ENCODE measurements at regions not wholly inside any gene's neighbourhood (a gene's known extent, or its start where the extent isn't known, plus 50 kb on each side); places are given as distances from the start of the nearest gene placed in this dataset.
"Not testable (repeated sequence)": the region's sequence is repeated elsewhere in the genome, so short reads cannot be mapped to it uniquely, and the experiment has no call there.

DNA sequence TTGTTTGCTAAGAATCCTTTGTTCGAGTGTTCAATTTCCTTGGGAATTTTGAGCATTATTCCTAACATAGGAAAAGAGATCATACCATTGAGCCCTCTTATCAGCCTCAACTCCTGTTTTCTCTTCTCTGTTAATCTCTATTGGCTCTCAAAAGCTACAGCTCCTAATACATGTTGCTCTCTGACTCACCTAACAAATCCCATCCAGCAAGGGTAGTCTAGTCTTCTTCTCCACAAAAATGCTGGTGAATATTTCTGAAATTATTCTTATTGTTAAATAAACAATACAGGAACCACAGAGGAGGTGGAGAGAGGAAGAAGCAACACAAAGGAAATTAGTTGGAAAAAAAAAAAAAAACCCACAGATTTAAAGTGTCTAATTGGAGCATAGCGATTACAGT is 325.8 kb upstream of the NAALADL2 start:
- H3K27ac Mint-ChIP-seq: no peak overlapping the region
- H3K4me1 Mint-ChIP-seq: no peaks in the 10 kb centered on the region
- H3K4me3 Mint-ChIP-seq: no peak overlapping the region
- ATAC-seq (no peak), DNase-seq (ENCODE audit: low spot score in 2 of 2) (no peak)
- H3K9me3 Mint-ChIP-seq: peaks cover 17% of the 10 kb centered on the region
- H3K36me3 Mint-ChIP-seq: no peaks in the 10 kb centered on the region

DNA sequence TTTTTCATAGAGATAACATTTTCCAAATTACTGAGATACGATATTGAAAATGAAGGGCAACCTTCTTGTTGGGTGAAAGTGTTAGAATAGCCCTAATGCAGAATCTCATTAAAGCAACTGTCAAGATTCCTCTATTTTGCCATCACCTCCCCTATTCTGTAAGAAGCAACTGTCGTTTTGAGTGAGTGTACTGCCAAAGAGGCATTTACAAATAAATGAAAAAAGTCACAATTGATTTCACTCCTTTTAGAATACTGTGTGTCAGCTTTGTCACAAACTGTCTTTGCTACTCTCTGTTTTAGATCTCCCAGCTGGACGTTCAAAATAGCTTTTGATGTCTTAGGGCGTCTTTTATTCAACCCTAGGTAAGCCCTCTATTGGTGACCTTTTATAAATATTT is 322.8 kb upstream of the NAALADL2 start:
- no peak overlapping the region for H3K27ac Mint-ChIP-seq
- ATAC-seq: no peak
- no peaks in the 10 kb centered on the region for H3K36me3 Mint-ChIP-seq

DNA sequence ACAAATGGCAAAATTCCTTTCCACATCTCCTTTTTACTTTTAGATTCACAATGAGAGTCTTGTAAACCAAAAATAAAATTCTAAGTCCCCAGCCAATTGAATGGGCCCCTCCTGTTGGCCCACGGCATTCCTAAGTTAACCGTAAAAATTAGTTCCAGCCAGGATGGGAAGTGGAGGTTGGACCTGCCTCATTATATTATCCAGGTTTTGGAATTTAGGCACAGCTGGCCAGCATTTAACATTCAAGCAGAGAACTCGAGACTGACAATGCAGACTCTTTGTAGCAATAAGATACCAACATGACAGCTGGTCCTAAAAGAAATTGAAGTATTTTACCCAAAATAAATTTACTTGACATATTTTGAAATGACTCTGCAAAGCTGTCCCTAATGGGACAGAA is 321.0 kb upstream of the NAALADL2 start:
- ATAC-seq (no peak), DNase-seq (ENCODE audit: low spot score in 2 of 2) (no peak)
- H3K4me3 Mint-ChIP-seq: no peak overlapping the region
- peaks cover 18% of the 10 kb centered on the region for H3K9me3 Mint-ChIP-seq
- H3K4me1 Mint-ChIP-seq: no peaks in the 10 kb centered on the region
- no peak overlapping the region for H3K27ac Mint-ChIP-seq
- H3K36me3 Mint-ChIP-seq: no peaks in the 10 kb centered on the region

More for the DNA sequence above, 322.8 kb upstream of the NAALADL2 start:
- Mint-ChIP-seq H3K4me1 (no peaks in the 10 kb centered on the region), H3K4me3 (no peak overlapping the region), H3K9me3 (peaks cover 19% of the 10 kb centered on the region)
- DNase-seq (ENCODE audit: low spot score in 2 of 2): no peak

DNA sequence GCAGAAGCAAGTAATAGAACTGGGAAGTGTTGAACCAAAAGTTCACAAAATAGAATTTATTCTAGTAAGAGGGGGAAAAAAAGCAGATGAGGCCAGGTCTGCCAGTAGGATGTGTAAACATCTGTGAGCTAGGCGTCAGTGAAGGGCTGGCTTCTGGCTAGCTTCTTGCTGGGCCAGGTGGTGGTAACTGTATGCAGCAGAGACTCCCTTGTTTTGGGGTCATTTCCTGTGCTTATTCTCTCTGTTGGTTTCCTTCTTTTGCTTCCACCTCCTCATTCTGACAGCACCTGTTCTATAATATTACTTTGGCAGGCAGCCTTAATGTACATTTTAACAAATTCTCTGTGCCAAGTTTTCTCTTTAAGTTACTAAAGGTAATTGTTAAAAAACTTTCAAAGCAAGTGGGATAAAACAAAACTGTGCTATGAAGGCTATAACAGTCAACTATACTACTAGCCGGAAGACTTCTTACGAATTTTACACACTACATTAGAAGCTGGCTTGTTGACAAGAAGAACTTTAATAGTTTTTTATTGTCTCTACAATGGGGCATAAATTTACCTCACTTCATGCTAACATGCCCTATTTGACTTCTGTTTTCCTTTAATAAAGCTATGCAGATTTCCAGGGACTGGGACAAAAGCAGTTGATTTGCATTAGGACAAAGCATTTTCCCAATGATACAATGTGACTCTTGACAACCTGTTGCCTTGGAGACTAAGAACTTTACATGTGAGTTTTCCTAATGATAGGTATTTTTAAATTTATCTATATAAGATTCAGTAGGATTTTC is 318.8 kb upstream of the NAALADL2 start:
- H3K4me1 Mint-ChIP-seq: no peaks in the 10 kb centered on the region
- no peak overlapping the region for H3K4me3 Mint-ChIP-seq
- DNase-seq (ENCODE audit: low spot score in 2 of 2) (no peak), ATAC-seq (no peak)
- no peak overlapping the region for H3K27ac Mint-ChIP-seq
- peaks cover 23% of the 10 kb centered on the region for H3K9me3 Mint-ChIP-seq
- no peaks in the 10 kb centered on the region for H3K36me3 Mint-ChIP-seq

DNA sequence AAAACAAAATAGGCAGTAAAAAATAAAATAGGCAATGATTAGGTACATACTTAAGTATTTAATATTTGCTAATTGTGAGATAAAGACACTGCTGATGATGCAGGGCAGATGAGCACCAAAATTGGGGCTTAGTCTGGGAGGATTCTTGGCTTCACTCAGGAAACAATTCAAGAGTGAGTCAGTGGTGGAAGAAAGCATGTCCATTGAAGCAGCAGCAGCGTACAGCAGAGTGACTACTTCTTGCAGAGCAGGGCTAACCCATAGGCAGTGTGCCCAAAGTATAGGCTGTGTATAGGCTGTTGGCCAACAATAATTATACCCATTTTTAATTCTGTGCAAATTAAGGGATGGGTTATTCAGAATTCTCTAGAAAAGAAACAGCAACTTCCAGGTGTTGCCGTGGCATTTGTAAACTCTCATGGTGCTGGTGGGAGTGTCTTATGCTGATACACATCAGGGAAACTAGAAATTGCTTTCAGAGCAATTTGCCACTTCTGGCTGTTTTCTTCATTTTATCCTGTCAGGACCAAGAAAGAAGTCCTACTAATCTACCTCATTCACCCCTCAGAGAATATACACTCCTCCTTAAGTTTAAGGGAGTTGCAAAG is 317.3 kb upstream of the NAALADL2 start:
- DNase-seq (ENCODE audit: low spot score in 2 of 2) (no peak), ATAC-seq (no peak)
- H3K27ac Mint-ChIP-seq: no peak overlapping the region
- H3K4me3 Mint-ChIP-seq: no peak overlapping the region
- peaks cover 30% of the 10 kb centered on the region for H3K9me3 Mint-ChIP-seq
- no peaks in the 10 kb centered on the region for H3K4me1 Mint-ChIP-seq
- H3K36me3 Mint-ChIP-seq: no peaks in the 10 kb centered on the region

DNA sequence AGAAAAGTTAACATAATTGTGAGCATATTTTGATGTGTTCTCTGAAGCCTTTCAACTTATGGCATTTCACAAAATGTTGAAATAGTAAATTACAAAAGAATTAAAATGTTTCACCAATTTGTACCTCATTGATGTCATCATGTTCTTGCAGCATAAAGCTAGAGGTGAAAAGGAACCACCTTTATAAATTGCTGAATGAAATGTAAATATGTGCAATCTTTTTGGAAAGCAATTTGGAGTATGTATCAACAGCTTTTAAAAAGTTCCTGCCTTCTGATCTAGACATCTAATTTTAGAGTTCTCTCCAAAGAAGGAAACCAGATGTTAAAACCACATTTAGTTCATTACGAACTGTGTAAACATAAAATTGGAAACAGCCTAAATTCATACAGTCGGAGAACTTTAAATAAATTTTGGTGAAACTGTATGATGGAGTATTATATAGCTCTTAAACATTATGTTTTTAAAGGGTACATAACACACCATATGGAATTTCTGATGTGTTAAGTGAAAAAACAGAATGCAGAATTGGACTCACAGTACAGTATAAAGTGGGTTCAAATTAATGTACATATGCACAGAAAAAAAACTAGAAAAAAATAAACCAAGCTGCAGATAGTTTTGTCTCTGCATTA is 311.2 kb upstream of the NAALADL2 start:
- H3K36me3 Mint-ChIP-seq: no peaks in the 10 kb centered on the region
- ATAC-seq (no peak), DNase-seq (ENCODE audit: low spot score in 2 of 2) (no peak)
- no peaks in the 10 kb centered on the region for H3K4me1 Mint-ChIP-seq
- no peak overlapping the region for H3K4me3 Mint-ChIP-seq
- peaks cover 13% of the 10 kb centered on the region for H3K9me3 Mint-ChIP-seq
- H3K27ac Mint-ChIP-seq: no peak overlapping the region

DNA sequence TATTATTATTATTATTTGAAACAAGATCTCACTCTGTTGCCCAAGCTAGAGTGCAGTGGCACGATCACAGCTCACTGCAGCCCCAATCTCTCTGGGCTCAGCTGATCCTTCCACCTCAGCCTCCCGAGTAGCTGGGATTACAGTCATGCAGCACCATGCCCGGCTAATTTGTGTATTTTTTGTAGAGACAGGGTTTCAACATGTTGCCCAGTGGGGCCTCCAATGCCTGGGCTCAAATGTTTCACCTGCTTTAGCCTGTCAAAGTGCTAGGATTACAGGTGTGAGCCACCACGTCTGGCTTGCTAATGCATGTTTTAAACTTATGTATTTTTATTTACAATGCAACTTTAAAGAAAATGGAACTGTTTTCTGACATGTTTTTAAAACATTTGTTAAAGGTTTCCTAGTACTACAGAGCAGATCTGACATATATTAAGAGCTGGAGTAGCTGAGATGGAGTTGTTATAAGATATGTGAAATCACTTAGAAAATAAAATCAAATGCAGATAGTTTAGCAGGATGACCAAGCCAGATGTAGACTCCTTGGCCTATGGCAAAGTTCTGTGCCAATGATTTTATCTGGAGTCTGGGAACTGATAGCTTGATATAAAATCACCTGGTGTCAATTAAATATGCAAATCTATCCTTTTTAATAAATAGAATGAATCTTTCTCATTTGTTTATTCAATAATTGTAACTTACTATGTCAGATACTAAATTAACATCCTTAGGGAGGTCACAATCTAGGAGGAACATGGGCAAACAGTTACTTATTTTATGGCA is 310.1 kb upstream of the NAALADL2 start:
- Mint-ChIP-seq H3K4me1 (no peaks in the 10 kb centered on the region), H3K36me3 (no peaks in the 10 kb centered on the region), H3K27ac (no peak overlapping the region), H3K9me3 (peaks cover 10% of the 10 kb centered on the region), H3K4me3 (no peak overlapping the region)
- ATAC-seq (no peak), DNase-seq (ENCODE audit: low spot score in 2 of 2) (no peak)

DNA sequence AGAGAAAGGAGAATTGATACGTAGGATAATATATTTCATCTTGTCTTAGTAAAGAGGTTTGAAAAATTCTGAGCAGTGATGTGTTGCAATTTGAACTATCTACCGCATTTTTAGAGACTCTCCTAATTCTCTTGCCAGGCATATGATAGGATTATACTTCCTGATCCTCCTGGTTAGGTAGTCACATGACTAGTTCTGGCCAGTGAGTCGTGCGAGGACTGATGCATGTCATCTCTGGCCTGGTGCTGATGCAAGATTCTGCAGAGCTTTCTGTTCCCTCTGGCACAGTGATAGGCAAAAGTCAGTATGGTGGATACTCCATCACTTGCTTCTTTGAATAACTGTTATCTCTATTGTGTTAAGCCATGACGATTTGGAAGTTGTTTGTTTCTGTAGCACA is 277.6 kb upstream of the NAALADL2 start:
- DNase-seq (ENCODE audit: low spot score in 2 of 2) (no peak), ATAC-seq (no peak)
- peaks cover 16% of the 10 kb centered on the region for H3K9me3 Mint-ChIP-seq
- no peaks in the 10 kb centered on the region for H3K4me1 Mint-ChIP-seq
- no peaks in the 10 kb centered on the region for H3K36me3 Mint-ChIP-seq
- no peak overlapping the region for H3K4me3 Mint-ChIP-seq
- no peak overlapping the region for H3K27ac Mint-ChIP-seq

DNA sequence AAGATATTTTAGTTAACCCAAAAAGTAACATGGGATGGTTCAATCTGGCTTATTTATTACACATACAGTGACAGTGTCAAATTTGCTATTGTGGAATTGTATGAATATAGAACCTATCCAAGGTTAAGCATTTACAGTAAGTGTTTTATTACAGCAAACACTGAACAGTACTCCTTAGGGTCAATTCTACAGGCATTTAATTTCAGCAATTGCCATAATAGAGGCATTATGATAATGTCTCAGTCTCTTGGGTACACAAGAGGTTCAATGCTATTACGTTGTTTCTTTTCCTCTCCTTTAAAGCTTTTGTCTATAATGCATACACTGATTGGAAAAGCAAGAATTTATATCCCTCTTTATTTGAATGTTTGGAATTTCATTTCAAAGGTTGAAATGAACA is 275.7 kb upstream of the NAALADL2 start:
- DNase-seq (ENCODE audit: low spot score in 2 of 2) (no peak), ATAC-seq (no peak)
- H3K27ac Mint-ChIP-seq: no peak overlapping the region
- no peaks in the 10 kb centered on the region for H3K36me3 Mint-ChIP-seq
- no peaks in the 10 kb centered on the region for H3K4me1 Mint-ChIP-seq
- H3K9me3 Mint-ChIP-seq: peaks cover 19% of the 10 kb centered on the region
- H3K4me3 Mint-ChIP-seq: no peak overlapping the region

DNA sequence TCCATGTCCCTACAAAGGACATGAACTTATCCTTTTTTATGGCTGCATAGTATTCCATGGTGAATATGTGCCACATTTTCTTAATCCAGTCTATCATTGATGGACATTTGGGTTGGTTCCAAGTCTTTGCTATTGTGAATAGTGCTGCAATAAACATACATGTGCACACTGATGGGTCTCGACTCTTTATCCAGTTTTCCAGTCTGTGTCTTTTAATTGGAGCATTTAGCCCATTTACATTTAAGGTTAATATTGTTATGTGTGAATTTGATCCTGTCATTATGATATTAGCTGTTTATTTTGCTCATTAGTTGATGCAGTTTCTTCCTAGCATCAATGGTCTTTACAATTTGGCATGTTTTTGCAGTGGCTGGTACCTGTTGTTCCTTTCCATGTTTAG is 272.0 kb upstream of the NAALADL2 start:
- not testable (repeated sequence) for ATAC-seq; H3K4me3 Mint-ChIP-seq; H3K36me3 Mint-ChIP-seq; H3K9me3 Mint-ChIP-seq; DNase-seq (ENCODE audit: low spot score in 2 of 2); H3K4me1 Mint-ChIP-seq; H3K27ac Mint-ChIP-seq

DNA sequence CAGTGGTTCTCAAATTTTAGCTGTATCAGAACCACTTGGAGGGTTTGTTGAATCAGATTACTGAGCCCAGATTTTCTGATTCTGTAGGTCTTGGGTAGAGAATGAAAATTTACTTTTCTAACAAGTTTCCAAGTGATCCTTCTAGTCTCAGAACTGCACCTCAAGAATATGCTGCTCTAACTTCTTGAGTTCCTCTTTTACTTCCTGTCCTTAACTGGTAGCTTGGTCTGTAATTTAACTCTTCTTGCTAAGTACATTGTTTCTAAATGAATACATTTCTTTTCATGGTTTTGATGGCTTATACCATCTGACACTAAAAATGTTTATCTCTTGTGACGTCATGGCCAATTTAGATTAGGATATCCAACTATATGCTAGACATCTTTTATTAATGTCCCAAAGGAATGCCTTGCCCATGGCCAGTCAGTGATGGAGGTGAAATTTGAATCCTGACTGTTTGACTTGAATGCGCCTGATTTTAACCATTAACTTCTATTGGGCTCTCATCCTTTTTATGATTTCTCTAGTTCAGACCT is 262.6 kb upstream of the NAALADL2 start:
- Mint-ChIP-seq H3K4me1 (no peaks in the 10 kb centered on the region), H3K36me3 (no peaks in the 10 kb centered on the region), H3K4me3 (no peak overlapping the region), H3K9me3 (peaks cover 13% of the 10 kb centered on the region), H3K27ac (no peak overlapping the region)
- no peak for ATAC-seq
- no peak for DNase-seq (ENCODE audit: low spot score in 2 of 2)

DNA sequence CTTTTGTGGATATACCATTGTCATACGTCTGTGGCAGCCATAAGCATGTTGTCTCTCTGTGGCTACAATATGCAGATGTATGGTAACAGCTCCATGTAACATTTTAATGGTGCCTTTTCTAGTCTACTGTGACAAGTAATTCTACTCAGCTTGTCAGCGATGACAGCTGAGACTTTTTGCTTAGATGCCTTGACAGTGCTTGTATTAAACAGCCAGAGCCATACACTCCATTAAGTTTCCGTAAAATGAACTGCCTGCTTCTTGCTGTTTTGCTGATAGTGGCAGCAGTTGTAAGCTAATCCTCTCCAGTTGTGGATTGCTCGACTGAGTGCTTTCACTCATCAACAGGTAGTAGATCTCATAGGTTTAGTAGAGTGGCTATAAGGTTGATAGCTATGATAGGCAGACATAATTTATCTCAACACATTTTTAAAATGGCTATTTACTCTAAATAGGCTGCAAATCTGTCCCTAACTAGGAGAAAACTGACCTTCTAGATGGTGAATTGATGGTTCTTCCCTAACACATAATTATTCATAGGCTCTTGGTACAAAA is 260.2 kb upstream of the NAALADL2 start:
- no peak overlapping the region for H3K4me3 Mint-ChIP-seq
- H3K4me1 Mint-ChIP-seq: no peaks in the 10 kb centered on the region
- DNase-seq (ENCODE audit: low spot score in 2 of 2): no peak
- no peak overlapping the region for H3K27ac Mint-ChIP-seq
- H3K9me3 Mint-ChIP-seq: peaks cover 10% of the 10 kb centered on the region
- H3K36me3 Mint-ChIP-seq: no peaks in the 10 kb centered on the region
- ATAC-seq: no peak

DNA sequence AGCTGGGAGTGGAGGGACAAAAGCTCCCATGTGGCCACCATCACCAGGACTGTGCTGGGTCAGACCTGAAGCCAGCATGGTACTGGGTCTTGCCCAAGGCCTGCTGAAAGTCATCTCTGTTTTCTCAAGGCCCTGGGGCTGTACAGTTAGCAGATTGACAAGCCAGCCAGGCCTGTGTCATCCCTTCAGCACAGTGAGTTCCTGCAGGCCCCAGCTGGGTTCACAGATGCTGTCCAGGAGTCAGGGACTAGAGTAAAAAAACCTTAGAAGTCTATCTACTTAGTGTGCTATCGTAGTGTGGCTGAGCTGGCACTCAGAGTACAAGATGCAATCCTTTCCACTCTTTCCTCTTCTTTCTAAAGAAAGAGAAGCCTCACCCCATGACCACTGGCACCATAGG is 246.0 kb upstream of the NAALADL2 start:
- Mint-ChIP-seq H3K4me1 (no peaks in the 10 kb centered on the region), H3K36me3 (no peaks in the 10 kb centered on the region)
- ATAC-seq: peak; percentile 26

DNA sequence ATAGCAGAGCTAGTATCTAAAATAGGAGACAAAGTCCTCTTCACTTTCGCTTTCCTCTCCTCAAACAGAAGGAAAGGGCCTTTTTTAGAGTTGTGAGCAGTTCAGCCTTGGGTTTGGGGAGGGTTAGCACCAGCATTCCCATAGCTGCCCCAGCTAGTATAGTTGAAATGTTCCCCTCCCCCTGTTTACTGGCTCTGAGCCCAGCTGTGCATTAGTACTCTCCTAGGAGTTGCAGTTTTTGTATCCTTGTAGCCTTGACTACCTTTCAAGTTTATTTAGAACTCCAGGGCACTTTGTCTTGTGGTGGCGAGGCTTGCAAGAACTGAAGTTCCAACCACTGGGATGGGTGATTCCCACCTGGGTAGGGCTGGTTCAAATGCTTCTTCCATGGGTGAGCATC is 245.1 kb upstream of the NAALADL2 start:
- H3K36me3 Mint-ChIP-seq: no peaks in the 10 kb centered on the region
- no peak overlapping the region for H3K27ac Mint-ChIP-seq
- peaks cover 10% of the 10 kb centered on the region for H3K9me3 Mint-ChIP-seq
- DNase-seq (ENCODE audit: low spot score in 2 of 2) (no peak), ATAC-seq (peak; percentile 24)
- no peaks in the 10 kb centered on the region for H3K4me1 Mint-ChIP-seq
- H3K4me3 Mint-ChIP-seq: no peak overlapping the region

More for the DNA sequence above, 246.0 kb upstream of the NAALADL2 start:
- H3K9me3 Mint-ChIP-seq: peaks cover 10% of the 10 kb centered on the region
- no peak for DNase-seq (ENCODE audit: low spot score in 2 of 2)
- no peak overlapping the region for H3K27ac Mint-ChIP-seq
- H3K4me3 Mint-ChIP-seq: no peak overlapping the region
